H1 (cell line): ENCODE measurements at regions not wholly inside any gene's neighbourhood (a gene's known extent, or its start where the extent isn't known, plus 50 kb on each side); places are given as distances from the start of the nearest gene placed in this dataset.

Experiments
- CTCF ChIA-PET: fragments of 300-600 bp; sonication (Branson Sonifier 250); formaldehyde crosslinking; loops from one replicate; lab custom pipeline; 2021; ENCODE audit not compliant: partially characterized antibody; lab: Charles Lee
- POLR2A ChIA-PET: fragments of 300-600 bp; sonication (Branson Sonifier 250); formaldehyde crosslinking; loops from one replicate; lab custom pipeline; 2021; ENCODE audit warnings: inconsistent platforms; ENCODE audit not compliant: partially characterized antibody; lab: Charles Lee
- DNase-seq, 2 experiments: peaks; one replicate each; pipeline versions ENCODE4 v3.0.0 to v3.0.0-alpha.2; 2010 to 2022; ENCODE audit warnings: low spot score in 2 of 2, low read depth in 1 of 2, mixed read lengths in 1 of 2
- FAIRE-seq: peaks from 2 replicates; lab custom pipeline; 2011; peaks lifted over from hg19 to GRCh38; lab: Jason Lieb, UNC
- H2AFZ ChIP-seq: 2 replicates; pipeline ENCODE4 v1.8.1; 2012; ENCODE audit warnings: low read length, inconsistent platforms
- H2AK5ac ChIP-seq: 2 replicates; pipeline ENCODE4 v1.6.1; 2013; ENCODE audit warnings: low read depth, low read length
- H2BK120ac ChIP-seq: replicated peaks from 2 replicates; pipeline ENCODE3; 2013; ENCODE audit warnings: low read depth, low read length, inconsistent platforms
- H2BK12ac ChIP-seq: 2 replicates; pipeline ENCODE4 v1.6.1; 2013; ENCODE audit warnings: low read depth, low read length
- H2BK15ac ChIP-seq: 2 replicates; pipeline ENCODE4 v1.6.1; 2013; ENCODE audit warnings: low read length
- H2BK20ac ChIP-seq: 2 replicates; pipeline ENCODE4 v1.6.1; 2013; ENCODE audit warnings: low read length
- H2BK5ac ChIP-seq: 2 replicates; pipeline ENCODE4 v1.6.1; 2013; ENCODE audit warnings: low read depth, low read length
- H3K14ac ChIP-seq: 2 replicates; pipeline ENCODE4 v1.6.1; 2013; ENCODE audit warnings: inconsistent platforms; ENCODE audit not compliant: insufficient read length
- H3K18ac ChIP-seq: 2 replicates; pipeline ENCODE4 v1.6.1; 2013; ENCODE audit warnings: low read length; ENCODE audit errors: extremely low read depth
- H3K23ac ChIP-seq: 2 replicates; pipeline ENCODE4 v1.6.1; 2013; ENCODE audit warnings: inconsistent platforms; ENCODE audit not compliant: insufficient read length
- H3K23me2 ChIP-seq: 2 replicates; pipeline ENCODE4 v1.6.1; 2013; ENCODE audit warnings: low read depth, low read length
- H3K27ac ChIP-seq: 2 replicates; pipeline ENCODE4 v1.6.1; 2011; ENCODE audit warnings: low read depth, low read length, inconsistent platforms
- H3K27me3 ChIP-seq, 4 experiments: replicated peaks in 1 of 4; 1 replicate in 1 of 4; 2 replicates in 3 of 4; pipeline versions ENCODE4 v1.6.1 to v1.8.1; 2011 to 2013; ENCODE audit warnings: low read length in 3 of 4, mild to moderate bottlenecking in 3 of 4, inconsistent platforms in 2 of 4, mixed read lengths in 2 of 4, moderate library complexity in 1 of 4; ENCODE audit not compliant: control insufficient read depth in 3 of 4, insufficient read depth in 3 of 4; ENCODE audit errors: extremely low read depth in 1 of 4
- H3K36me3 ChIP-seq, 4 experiments: 2 replicates each; pipeline versions ENCODE4 v1.6.1 to v1.8.1; 2011 to 2013; ENCODE audit warnings: mild to moderate bottlenecking in 4 of 4, low read length in 3 of 4, moderate library complexity in 2 of 4, control low read depth in 1 of 4, inconsistent platforms in 1 of 4; ENCODE audit not compliant: insufficient read depth in 4 of 4, control insufficient read depth in 2 of 4
- H3K4ac ChIP-seq: replicated peaks from 2 replicates; pipeline ENCODE3; 2013; ENCODE audit warnings: low read length, low read depth, mixed read lengths, inconsistent platforms; ENCODE audit not compliant: insufficient read length
- H3K4me1 ChIP-seq, 4 experiments: replicated peaks in 1 of 4; 1 replicate in 1 of 4; 2 replicates in 3 of 4; pipeline versions ENCODE4 v1.6.1 to v1.8.1; 2011 to 2013; ENCODE audit warnings: low read length in 3 of 4, inconsistent platforms in 2 of 4, mixed read lengths in 1 of 4; ENCODE audit not compliant: insufficient read depth in 4 of 4, control insufficient read depth in 3 of 4
- H3K4me2 ChIP-seq, 2 experiments: 2 replicates each; pipeline versions ENCODE4 v1.6.1 to v1.8.1; 2011 to 2013; ENCODE audit warnings: low read depth in 2 of 2, low read length in 2 of 2, control low read depth in 1 of 2, inconsistent platforms in 1 of 2, mild to moderate bottlenecking in 1 of 2; ENCODE audit not compliant: insufficient read depth in 1 of 2
- H3K4me3 ChIP-seq, 4 experiments: fragments of 200-600, 300-600 bp in 1 of 4; sonication (generic), shearing (Covaris generic), sonication (Bioruptor Twin) in 1 of 4; 2 replicates each; pipeline versions ENCODE4 v1.5.1 to v1.8.1; 2011 to 2016; ENCODE audit warnings: low read length in 4 of 4, low read depth in 3 of 4, control low read depth in 2 of 4, inconsistent platforms in 2 of 4, mild to moderate bottlenecking in 2 of 4, mixed read lengths in 1 of 4, moderate library complexity in 1 of 4; ENCODE audit not compliant: insufficient read depth in 2 of 4; ENCODE audit errors: extremely low read depth in 1 of 4
- H3K56ac ChIP-seq: replicated peaks from 2 replicates; pipeline ENCODE3; 2013; ENCODE audit warnings: low read depth, mild to moderate bottlenecking, mixed read lengths, low read length, inconsistent platforms; ENCODE audit not compliant: insufficient read length
- H3K79me1 ChIP-seq: 2 replicates; pipeline ENCODE4 v1.6.1; 2013; ENCODE audit warnings: low read depth, low read length, control low read depth
- H3K79me2 ChIP-seq, 2 experiments: 2 replicates each; pipeline versions ENCODE4 v1.6.1 to v1.8.1; 2012 to 2013; ENCODE audit warnings: low read length in 2 of 2, mild to moderate bottlenecking in 2 of 2, inconsistent platforms in 1 of 2; ENCODE audit not compliant: insufficient read depth in 2 of 2, control insufficient read depth in 1 of 2
- H3K9ac ChIP-seq, 4 experiments: replicated peaks in 1 of 4; 1 replicate in 1 of 4; 2 replicates in 3 of 4; pipeline versions ENCODE4 v1.6.1 to v1.8.1; 2011 to 2013; ENCODE audit warnings: low read depth in 3 of 4, low read length in 3 of 4, control low read depth in 2 of 4, mild to moderate bottlenecking in 2 of 4, moderate library complexity in 2 of 4, inconsistent platforms in 1 of 4; ENCODE audit errors: extremely low read depth in 1 of 4
- H3K9me3 ChIP-seq, 2 experiments: 2 replicates each; pipeline versions ENCODE4 v1.6.1 to v1.8.1; 2012 to 2013; ENCODE audit warnings: mild to moderate bottlenecking in 2 of 2, moderate library complexity in 2 of 2, control low read depth in 1 of 2, inconsistent platforms in 1 of 2, low read depth in 1 of 2, low read length in 1 of 2, mixed read lengths in 1 of 2; ENCODE audit not compliant: insufficient read depth in 2 of 2
- H4K20me1 ChIP-seq, 2 experiments: replicated peaks in 1 of 2; 2 replicates each; pipeline versions ENCODE3 to v1.8.1; 2011 to 2013; ENCODE audit warnings: inconsistent platforms in 2 of 2, low read length in 2 of 2, mild to moderate bottlenecking in 1 of 2; ENCODE audit not compliant: insufficient read depth in 2 of 2, control insufficient read depth in 1 of 2
- H4K5ac ChIP-seq: 2 replicates; pipeline ENCODE4 v1.6.1; 2013; ENCODE audit warnings: low read length, low read depth, mixed read lengths, inconsistent platforms; ENCODE audit not compliant: insufficient read length
- H4K8ac ChIP-seq: 2 replicates; pipeline ENCODE4 v1.8.0; 2013; ENCODE audit warnings: mild to moderate bottlenecking, moderate library complexity, low read length, inconsistent platforms; ENCODE audit not compliant: insufficient read depth; ENCODE audit errors: extremely low read depth
- H4K91ac ChIP-seq: replicated peaks from 2 replicates; pipeline ENCODE3; 2013; ENCODE audit warnings: low read length, mixed read lengths, inconsistent platforms; ENCODE audit not compliant: insufficient read length
- WGBS, 2 experiments: shearing (Covaris generic) in 1 of 2; methylation state at CpG; one replicate each; pipeline versions ENCODE4 v1.1.6 to v1.1.7; 2013 to 2015; ENCODE audit warnings: low lambda C conversion rate in 2 of 2, mixed read lengths in 2 of 2, inconsistent platforms in 1 of 2, low coverage in 1 of 2, missing lambda C conversion rate in 1 of 2; ENCODE audit not compliant: insufficient replicate concordance in 2 of 2, insufficient coverage in 1 of 2, insufficient read length in 1 of 2; ENCODE audit errors: extremely low coverage in 1 of 2, missing lambda C conversion rate in 1 of 2; 5-methylcytosine and 5-hydroxymethylcytosine counted together
- TF ChIP-seq, protein P1 (sequence below): fragments of 300-600 bp; sonication (generic); IDR thresholded peaks from 2 replicates; pipeline ENCODE4 v1.7.1; 2012; ENCODE audit warnings: low read length, moderate library complexity, mild to moderate bottlenecking, inconsistent platforms; ENCODE audit not compliant: insufficient replicate concordance

DNA sequence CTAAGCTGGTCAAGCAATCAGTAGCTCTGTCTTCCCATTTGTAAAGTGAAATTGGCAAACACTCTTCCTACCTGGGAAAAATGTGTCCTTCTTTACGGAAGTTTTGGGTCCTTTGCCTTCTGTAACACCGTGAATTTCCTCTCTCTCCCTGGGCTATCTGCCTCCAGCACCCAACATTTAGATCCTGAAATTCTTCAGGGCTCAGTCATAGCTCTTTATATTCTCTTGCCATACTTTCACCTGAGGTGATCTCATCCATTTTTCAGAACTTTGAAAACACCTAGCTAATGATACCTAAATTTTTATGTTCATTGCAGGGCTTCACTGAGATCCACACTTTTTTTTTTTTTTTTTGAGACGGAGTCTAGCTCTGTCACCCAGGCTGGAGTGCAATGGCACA is 1042.2 kb downstream of the DIAPH3 start:
- no peaks in the 10 kb centered on the region for H3K27me3 ChIP-seq
- no peak overlapping the region for H2BK120ac ChIP-seq
- WGBS, 2 experiments, result 71% methylated on average over 3 of the region's 3 CpGs; no CpG with 5 or more reads in 1 of the 2 experiments
- no peaks in the 10 kb centered on the region for H3K9me3 ChIP-seq
- ChIA-PET CTCF (interaction anchor here (0.6 to 1.2 kb wide), 4 partner anchors 26 to 196 kb away, joined by 3 to 4 read pairs (median 3); no protein-coding TSS in a partner anchor), POLR2A (no interaction called here)
- DNase-seq (no peak), FAIRE-seq (no peak)
- H3K4ac ChIP-seq, result no peak overlapping the region
- no peaks in the 10 kb centered on the region for H3K79me2 ChIP-seq
- no peak overlapping the region for H2BK5ac ChIP-seq
- H3K23ac ChIP-seq, result no peak overlapping the region
- H3K56ac ChIP-seq, result no peak overlapping the region
- H2AK5ac ChIP-seq, result no peak overlapping the region
- H3K4me1 ChIP-seq, result no peaks in the 10 kb centered on the region
- H2AFZ ChIP-seq, result peak overlapping the region; percentile 87
- no peaks in the 10 kb centered on the region for H4K20me1 ChIP-seq
- H3K14ac ChIP-seq, result no peak overlapping the region
- no peak overlapping the region for H2BK15ac ChIP-seq
- no peak overlapping the region for H2BK20ac ChIP-seq
- H3K23me2 ChIP-seq, result no peaks in the 10 kb centered on the region
- no peak overlapping the region for H4K8ac ChIP-seq
- H3K27ac ChIP-seq, result no peak overlapping the region
- no peak overlapping the region for H4K5ac ChIP-seq
- H3K4me2 ChIP-seq, result no peak overlapping the region
- H3K36me3 ChIP-seq, result no peaks in the 10 kb centered on the region
- no peak overlapping the region for H2BK12ac ChIP-seq
- H3K4me3 ChIP-seq, result no peak overlapping the region
- no peak overlapping the region for H4K91ac ChIP-seq
- H3K9ac ChIP-seq, result no peak overlapping the region
- H3K18ac ChIP-seq, result no peak overlapping the region
- no peaks in the 10 kb centered on the region for H3K79me1 ChIP-seq
- TF ChIP-seq, protein P1, sequence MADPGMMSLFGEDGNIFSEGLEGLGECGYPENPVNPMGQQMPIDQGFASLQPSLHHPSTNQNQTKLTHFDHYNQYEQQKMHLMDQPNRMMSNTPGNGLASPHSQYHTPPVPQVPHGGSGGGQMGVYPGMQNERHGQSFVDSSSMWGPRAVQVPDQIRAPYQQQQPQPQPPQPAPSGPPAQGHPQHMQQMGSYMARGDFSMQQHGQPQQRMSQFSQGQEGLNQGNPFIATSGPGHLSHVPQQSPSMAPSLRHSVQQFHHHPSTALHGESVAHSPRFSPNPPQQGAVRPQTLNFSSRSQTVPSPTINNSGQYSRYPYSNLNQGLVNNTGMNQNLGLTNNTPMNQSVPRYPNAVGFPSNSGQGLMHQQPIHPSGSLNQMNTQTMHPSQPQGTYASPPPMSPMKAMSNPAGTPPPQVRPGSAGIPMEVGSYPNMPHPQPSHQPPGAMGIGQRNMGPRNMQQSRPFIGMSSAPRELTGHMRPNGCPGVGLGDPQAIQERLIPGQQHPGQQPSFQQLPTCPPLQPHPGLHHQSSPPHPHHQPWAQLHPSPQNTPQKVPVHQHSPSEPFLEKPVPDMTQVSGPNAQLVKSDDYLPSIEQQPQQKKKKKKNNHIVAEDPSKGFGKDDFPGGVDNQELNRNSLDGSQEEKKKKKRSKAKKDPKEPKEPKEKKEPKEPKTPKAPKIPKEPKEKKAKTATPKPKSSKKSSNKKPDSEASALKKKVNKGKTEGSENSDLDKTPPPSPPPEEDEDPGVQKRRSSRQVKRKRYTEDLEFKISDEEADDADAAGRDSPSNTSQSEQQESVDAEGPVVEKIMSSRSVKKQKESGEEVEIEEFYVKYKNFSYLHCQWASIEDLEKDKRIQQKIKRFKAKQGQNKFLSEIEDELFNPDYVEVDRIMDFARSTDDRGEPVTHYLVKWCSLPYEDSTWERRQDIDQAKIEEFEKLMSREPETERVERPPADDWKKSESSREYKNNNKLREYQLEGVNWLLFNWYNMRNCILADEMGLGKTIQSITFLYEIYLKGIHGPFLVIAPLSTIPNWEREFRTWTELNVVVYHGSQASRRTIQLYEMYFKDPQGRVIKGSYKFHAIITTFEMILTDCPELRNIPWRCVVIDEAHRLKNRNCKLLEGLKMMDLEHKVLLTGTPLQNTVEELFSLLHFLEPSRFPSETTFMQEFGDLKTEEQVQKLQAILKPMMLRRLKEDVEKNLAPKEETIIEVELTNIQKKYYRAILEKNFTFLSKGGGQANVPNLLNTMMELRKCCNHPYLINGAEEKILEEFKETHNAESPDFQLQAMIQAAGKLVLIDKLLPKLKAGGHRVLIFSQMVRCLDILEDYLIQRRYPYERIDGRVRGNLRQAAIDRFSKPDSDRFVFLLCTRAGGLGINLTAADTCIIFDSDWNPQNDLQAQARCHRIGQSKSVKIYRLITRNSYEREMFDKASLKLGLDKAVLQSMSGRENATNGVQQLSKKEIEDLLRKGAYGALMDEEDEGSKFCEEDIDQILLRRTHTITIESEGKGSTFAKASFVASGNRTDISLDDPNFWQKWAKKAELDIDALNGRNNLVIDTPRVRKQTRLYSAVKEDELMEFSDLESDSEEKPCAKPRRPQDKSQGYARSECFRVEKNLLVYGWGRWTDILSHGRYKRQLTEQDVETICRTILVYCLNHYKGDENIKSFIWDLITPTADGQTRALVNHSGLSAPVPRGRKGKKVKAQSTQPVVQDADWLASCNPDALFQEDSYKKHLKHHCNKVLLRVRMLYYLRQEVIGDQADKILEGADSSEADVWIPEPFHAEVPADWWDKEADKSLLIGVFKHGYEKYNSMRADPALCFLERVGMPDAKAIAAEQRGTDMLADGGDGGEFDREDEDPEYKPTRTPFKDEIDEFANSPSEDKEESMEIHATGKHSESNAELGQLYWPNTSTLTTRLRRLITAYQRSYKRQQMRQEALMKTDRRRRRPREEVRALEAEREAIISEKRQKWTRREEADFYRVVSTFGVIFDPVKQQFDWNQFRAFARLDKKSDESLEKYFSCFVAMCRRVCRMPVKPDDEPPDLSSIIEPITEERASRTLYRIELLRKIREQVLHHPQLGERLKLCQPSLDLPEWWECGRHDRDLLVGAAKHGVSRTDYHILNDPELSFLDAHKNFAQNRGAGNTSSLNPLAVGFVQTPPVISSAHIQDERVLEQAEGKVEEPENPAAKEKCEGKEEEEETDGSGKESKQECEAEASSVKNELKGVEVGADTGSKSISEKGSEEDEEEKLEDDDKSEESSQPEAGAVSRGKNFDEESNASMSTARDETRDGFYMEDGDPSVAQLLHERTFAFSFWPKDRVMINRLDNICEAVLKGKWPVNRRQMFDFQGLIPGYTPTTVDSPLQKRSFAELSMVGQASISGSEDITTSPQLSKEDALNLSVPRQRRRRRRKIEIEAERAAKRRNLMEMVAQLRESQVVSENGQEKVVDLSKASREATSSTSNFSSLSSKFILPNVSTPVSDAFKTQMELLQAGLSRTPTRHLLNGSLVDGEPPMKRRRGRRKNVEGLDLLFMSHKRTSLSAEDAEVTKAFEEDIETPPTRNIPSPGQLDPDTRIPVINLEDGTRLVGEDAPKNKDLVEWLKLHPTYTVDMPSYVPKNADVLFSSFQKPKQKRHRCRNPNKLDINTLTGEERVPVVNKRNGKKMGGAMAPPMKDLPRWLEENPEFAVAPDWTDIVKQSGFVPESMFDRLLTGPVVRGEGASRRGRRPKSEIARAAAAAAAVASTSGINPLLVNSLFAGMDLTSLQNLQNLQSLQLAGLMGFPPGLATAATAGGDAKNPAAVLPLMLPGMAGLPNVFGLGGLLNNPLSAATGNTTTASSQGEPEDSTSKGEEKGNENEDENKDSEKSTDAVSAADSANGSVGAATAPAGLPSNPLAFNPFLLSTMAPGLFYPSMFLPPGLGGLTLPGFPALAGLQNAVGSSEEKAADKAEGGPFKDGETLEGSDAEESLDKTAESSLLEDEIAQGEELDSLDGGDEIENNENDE, result no peak
